ENCODE measurements at regions not wholly inside any gene's neighbourhood (a gene's known extent, or its start where the extent isn't known, plus 50 kb on each side); places are given as distances from the start of the nearest gene placed in this dataset.

DNA sequence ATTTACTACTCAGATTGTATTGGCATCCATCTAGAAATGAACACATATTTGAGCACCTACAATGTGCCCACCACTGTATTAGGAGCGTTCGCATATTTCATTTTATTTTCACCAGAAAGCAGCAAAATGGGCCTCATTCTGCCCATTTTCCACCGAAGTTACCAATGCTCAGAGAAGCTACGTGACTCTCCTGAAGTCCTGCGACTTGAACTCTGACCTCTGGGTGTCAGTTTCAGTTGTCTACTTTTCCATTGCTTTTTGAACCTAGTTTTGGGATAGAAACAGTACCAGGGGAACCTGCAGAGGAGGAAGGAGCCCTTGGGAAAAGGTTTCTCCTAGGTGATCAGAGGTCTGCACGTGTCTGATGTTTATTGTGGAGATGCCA is 139.1 kb upstream of the SDK2 start:
- TF ChIP-seq POLR2A (IDR thresholded peaks at IDR 0.05) (no peak), CTCF (IDR thresholded peaks at IDR 0.05) (no peak), EP300 (IDR thresholded peaks at IDR 0.05) (no peak)
